Vagina (tissue), 2 donors: ENCODE measurements at regions not wholly inside any gene's neighbourhood (a gene's known extent, or its start where the extent isn't known, plus 50 kb on each side); places are given as distances from the start of the nearest gene placed in this dataset.

Experiments used
- POLR2A ChIP-seq, 2 donors: fragments of 450-650 bp; IDR thresholded peaks; one replicate each; pipeline ENCODE4 v1.6.1; 2017; ENCODE audit warnings: antibody characterized with exemption in 2 of 2, mild to moderate bottlenecking in 2 of 2, moderate library complexity in 2 of 2
- TF ChIP-seq, protein P1 (sequence below), 3 experiments: fragments of 450-650 bp in 2 of 3; fragments of 200-600 bp in 1 of 3; sonication (generic) in 1 of 3; IDR thresholded peaks; one replicate each; pipeline ENCODE4 v1.5.1; 2017 to 2019; ENCODE audit warnings: antibody characterized with exemption in 3 of 3, mild to moderate bottlenecking in 2 of 3, moderate library complexity in 2 of 3

DNA sequence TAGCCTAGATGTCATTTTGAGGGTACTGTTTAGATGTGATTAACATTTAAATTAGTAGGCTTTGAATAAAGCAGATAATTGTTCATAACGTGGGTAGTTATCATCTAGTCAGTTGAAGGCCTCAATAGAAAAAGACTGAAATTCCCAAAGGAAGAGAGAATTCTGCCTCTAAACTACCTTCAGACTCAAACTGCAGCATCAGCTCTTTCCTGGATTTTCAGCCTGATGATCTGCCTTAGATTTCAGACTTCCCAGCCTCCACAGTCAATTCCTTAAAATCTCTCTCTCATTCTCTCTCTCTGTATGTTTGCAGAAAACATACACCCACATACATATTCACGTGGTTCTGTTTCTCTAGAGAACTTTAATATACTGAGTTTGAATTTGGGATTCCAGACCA is 58.0 kb upstream of the MBNL1 start:
- no peak for TF ChIP-seq POLR2A (IDR thresholded peaks at IDR 0.05)
- TF ChIP-seq, protein P1, sequence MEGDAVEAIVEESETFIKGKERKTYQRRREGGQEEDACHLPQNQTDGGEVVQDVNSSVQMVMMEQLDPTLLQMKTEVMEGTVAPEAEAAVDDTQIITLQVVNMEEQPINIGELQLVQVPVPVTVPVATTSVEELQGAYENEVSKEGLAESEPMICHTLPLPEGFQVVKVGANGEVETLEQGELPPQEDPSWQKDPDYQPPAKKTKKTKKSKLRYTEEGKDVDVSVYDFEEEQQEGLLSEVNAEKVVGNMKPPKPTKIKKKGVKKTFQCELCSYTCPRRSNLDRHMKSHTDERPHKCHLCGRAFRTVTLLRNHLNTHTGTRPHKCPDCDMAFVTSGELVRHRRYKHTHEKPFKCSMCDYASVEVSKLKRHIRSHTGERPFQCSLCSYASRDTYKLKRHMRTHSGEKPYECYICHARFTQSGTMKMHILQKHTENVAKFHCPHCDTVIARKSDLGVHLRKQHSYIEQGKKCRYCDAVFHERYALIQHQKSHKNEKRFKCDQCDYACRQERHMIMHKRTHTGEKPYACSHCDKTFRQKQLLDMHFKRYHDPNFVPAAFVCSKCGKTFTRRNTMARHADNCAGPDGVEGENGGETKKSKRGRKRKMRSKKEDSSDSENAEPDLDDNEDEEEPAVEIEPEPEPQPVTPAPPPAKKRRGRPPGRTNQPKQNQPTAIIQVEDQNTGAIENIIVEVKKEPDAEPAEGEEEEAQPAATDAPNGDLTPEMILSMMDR (IDR thresholded peaks at IDR 0.05) = no peak
